ENCODE measurements at regions not wholly inside any gene's neighbourhood (a gene's known extent, or its start where the extent isn't known, plus 50 kb on each side); places are given as distances from the start of the nearest gene placed in this dataset.

- Histone ChIP-seq H3K79me2 (ENCODE audit: control insufficient read depth, insufficient read depth, low read length) (no peaks in the 10 kb centered on the region), H4K5ac (ENCODE audit: low read length) (no peak overlapping the region), H3K18ac (ENCODE audit: low read length) (no peak overlapping the region), H3K79me1 (ENCODE audit: low read length) (no peaks in the 10 kb centered on the region), H3K4me2 (ENCODE audit: low read length) (no peak overlapping the region), H2BK15ac (replicated peaks; ENCODE audit: low read depth) (no peak overlapping the region), H3K4me3 (ENCODE audit: low read length) (no peak overlapping the region), H2AK5ac (ENCODE audit: low read length) (no peak overlapping the region), H3K23ac (ENCODE audit: low read length) (no peak overlapping the region), H3K36me3 (ENCODE audit: control insufficient read depth, insufficient read depth, low read length) (no peaks in the 10 kb centered on the region), H3K27me3 (ENCODE audit: insufficient read depth, low read length, poor library complexity) (no peaks in the 10 kb centered on the region), H3K4me1 (ENCODE audit: control insufficient read depth, low read depth, low read length) (no peaks in the 10 kb centered on the region), H2BK5ac (ENCODE audit: low read length) (no peak overlapping the region), H3K56ac (ENCODE audit: low read length) (no peak overlapping the region), H3K9ac (ENCODE audit: low read length) (no peak overlapping the region), H3K4ac (ENCODE audit: low read depth, low read length) (no peak overlapping the region), H2BK120ac (ENCODE audit: low read depth, low read length) (no peak overlapping the region), H4K8ac (ENCODE audit: low read depth, low read length) (no peak overlapping the region), H3K27ac (ENCODE audit: low read depth, low read length) (no peak overlapping the region)
- no CpG with 5 or more reads among the region's 4 CpGs for WGBS (ENCODE audit: extremely low coverage, insufficient coverage, low lambda C conversion rate)
- DNase-seq = no peak
These were observed 159.0 kb upstream of the RIPOR2 start for GRCh38 chr6:25094726-25095125.

GRCh38 chr6:25100288-25100687, 164.5 kb upstream of the RIPOR2 start:
- no peaks in the 10 kb centered on the region for H3K27me3 ChIP-seq (ENCODE audit: insufficient read depth, low read length, poor library complexity)
- DNase-seq = no peak
- no peak overlapping the region for H2BK15ac ChIP-seq (replicated peaks; ENCODE audit: low read depth)
- no peak overlapping the region for H3K4me2 ChIP-seq (ENCODE audit: low read length)
- no peak overlapping the region for H2BK120ac ChIP-seq (ENCODE audit: low read depth, low read length)
- H3K79me2 ChIP-seq (ENCODE audit: control insufficient read depth, insufficient read depth, low read length) = no peaks in the 10 kb centered on the region
- H3K79me1 ChIP-seq (ENCODE audit: low read length) = no peaks in the 10 kb centered on the region
- no peak overlapping the region for H2BK5ac ChIP-seq (ENCODE audit: low read length)
- no CpG with 5 or more reads among the region's 4 CpGs for WGBS (ENCODE audit: extremely low coverage, insufficient coverage, low lambda C conversion rate)
- H3K27ac ChIP-seq (ENCODE audit: low read depth, low read length) = no peak overlapping the region
- no peak overlapping the region for H4K5ac ChIP-seq (ENCODE audit: low read length)
- H3K4ac ChIP-seq (ENCODE audit: low read depth, low read length) = no peak overlapping the region
- no peak overlapping the region for H4K8ac ChIP-seq (ENCODE audit: low read depth, low read length)
- H3K4me3 ChIP-seq (ENCODE audit: low read length) = no peak overlapping the region
- H3K4me1 ChIP-seq (ENCODE audit: control insufficient read depth, low read depth, low read length) = no peaks in the 10 kb centered on the region
- no peaks in the 10 kb centered on the region for H3K36me3 ChIP-seq (ENCODE audit: control insufficient read depth, insufficient read depth, low read length)
- no peak overlapping the region for H3K9ac ChIP-seq (ENCODE audit: low read length)
- H3K56ac ChIP-seq (ENCODE audit: low read length) = no peak overlapping the region
- no peak overlapping the region for H3K23ac ChIP-seq (ENCODE audit: low read length)
- no peak overlapping the region for H2AK5ac ChIP-seq (ENCODE audit: low read length)
- no peak overlapping the region for H3K18ac ChIP-seq (ENCODE audit: low read length)

DNA sequence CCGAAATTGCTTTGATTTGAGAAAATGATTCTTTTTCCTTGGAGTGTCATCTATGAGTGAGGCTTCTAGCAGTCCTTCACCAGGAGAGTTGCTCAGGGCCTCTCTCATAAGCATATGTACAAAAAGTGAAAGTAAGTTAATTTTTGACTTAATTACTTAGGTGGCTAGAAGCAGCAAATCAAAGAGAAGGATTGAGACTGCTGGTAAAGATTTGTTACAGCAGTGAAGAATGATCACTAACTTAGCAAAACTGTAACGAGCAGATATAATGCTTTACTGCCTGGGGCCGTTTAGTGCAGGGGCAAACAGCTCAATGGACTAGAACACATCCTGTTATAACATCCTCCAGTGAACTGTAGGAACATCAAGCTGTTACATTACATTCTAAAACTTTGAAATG, 167.8 kb upstream of the RIPOR2 start:
- H3K79me1 ChIP-seq (ENCODE audit: low read length) = no peaks in the 10 kb centered on the region
- H3K4ac ChIP-seq (ENCODE audit: low read depth, low read length) = no peak overlapping the region
- H2BK120ac ChIP-seq (ENCODE audit: low read depth, low read length) = no peak overlapping the region
- WGBS (ENCODE audit: extremely low coverage, insufficient coverage, low lambda C conversion rate) = no CpG with 5 or more reads among the region's 3 CpGs
- no peak overlapping the region for H4K8ac ChIP-seq (ENCODE audit: low read depth, low read length)
- H2AK5ac ChIP-seq (ENCODE audit: low read length) = no peak overlapping the region
- no peaks in the 10 kb centered on the region for H3K36me3 ChIP-seq (ENCODE audit: control insufficient read depth, insufficient read depth, low read length)
- H3K4me1 ChIP-seq (ENCODE audit: control insufficient read depth, low read depth, low read length) = no peaks in the 10 kb centered on the region
- H2BK5ac ChIP-seq (ENCODE audit: low read length) = no peak overlapping the region
- no peak overlapping the region for H3K18ac ChIP-seq (ENCODE audit: low read length)
- no peak overlapping the region for H3K9ac ChIP-seq (ENCODE audit: low read length)
- H4K5ac ChIP-seq (ENCODE audit: low read length) = no peak overlapping the region
- no peak overlapping the region for H3K27ac ChIP-seq (ENCODE audit: low read depth, low read length)
- H3K4me2 ChIP-seq (ENCODE audit: low read length) = no peak overlapping the region
- no peak overlapping the region for H3K4me3 ChIP-seq (ENCODE audit: low read length)
- no peak for DNase-seq
- H3K23ac ChIP-seq (ENCODE audit: low read length) = no peak overlapping the region
- H2BK15ac ChIP-seq (replicated peaks; ENCODE audit: low read depth) = no peak overlapping the region
- H3K27me3 ChIP-seq (ENCODE audit: insufficient read depth, low read length, poor library complexity) = no peaks in the 10 kb centered on the region
- no peaks in the 10 kb centered on the region for H3K79me2 ChIP-seq (ENCODE audit: control insufficient read depth, insufficient read depth, low read length)
- no peak overlapping the region for H3K56ac ChIP-seq (ENCODE audit: low read length)

DNA sequence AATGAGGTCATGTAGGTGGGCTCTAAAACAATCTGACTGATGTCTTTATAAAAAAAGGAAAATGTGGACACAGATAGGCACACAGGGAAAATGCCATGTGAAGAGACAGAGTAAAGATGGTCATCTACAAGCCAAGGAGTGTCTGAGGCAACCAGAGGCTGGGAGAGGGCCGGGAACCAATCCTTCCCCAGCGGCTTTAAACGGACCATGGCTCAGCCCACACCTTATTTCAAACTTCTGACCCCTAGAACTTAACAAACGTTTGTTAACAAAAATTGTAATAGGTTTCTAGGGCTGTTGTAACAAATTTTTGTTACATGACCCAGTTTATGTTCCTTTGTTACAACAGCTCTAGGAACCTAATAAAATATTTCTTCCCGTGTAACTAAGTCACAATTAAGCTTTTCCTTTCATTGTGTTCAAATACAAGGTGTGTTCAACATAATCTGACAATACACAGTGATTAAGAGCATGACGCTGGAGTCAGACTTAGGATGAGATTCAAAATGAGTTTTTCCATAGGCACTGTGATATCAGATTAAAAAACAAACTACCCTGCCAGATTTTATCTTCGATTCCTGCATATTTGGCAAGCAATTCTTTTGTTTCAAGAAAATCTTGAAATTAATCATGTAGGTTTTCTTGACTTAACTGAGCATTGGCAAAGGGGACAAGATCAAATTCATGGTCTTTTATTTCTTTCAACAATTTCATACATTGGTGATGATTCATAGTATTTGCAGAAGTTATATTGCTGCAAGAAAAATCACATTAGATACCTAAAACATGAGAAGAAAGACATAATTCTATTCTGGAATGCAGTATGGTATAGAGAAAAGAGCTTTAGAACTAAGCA, 169.5 kb upstream of the RIPOR2 start:
- Histone ChIP-seq H2BK120ac (ENCODE audit: low read depth, low read length) (no peak overlapping the region), H3K4me2 (ENCODE audit: low read length) (no peak overlapping the region), H3K4ac (ENCODE audit: low read depth, low read length) (no peak overlapping the region), H2BK15ac (replicated peaks; ENCODE audit: low read depth) (no peak overlapping the region), H3K79me1 (ENCODE audit: low read length) (no peaks in the 10 kb centered on the region), H3K4me3 (ENCODE audit: low read length) (no peak overlapping the region), H4K5ac (ENCODE audit: low read length) (no peak overlapping the region), H2BK5ac (ENCODE audit: low read length) (no peak overlapping the region), H3K9ac (ENCODE audit: low read length) (no peak overlapping the region), H3K23ac (ENCODE audit: low read length) (no peak overlapping the region), H3K27me3 (ENCODE audit: insufficient read depth, low read length, poor library complexity) (no peaks in the 10 kb centered on the region), H3K18ac (ENCODE audit: low read length) (no peak overlapping the region), H3K27ac (ENCODE audit: low read depth, low read length) (no peak overlapping the region), H4K8ac (ENCODE audit: low read depth, low read length) (no peak overlapping the region), H3K79me2 (ENCODE audit: control insufficient read depth, insufficient read depth, low read length) (no peaks in the 10 kb centered on the region), H3K36me3 (ENCODE audit: control insufficient read depth, insufficient read depth, low read length) (no peaks in the 10 kb centered on the region), H2AK5ac (ENCODE audit: low read length) (no peak overlapping the region), H3K56ac (ENCODE audit: low read length) (no peak overlapping the region), H3K4me1 (ENCODE audit: control insufficient read depth, low read depth, low read length) (no peaks in the 10 kb centered on the region)
- no CpG with 5 or more reads among the region's 7 CpGs for WGBS (ENCODE audit: extremely low coverage, insufficient coverage, low lambda C conversion rate)
- DNase-seq = no peak

GRCh38 chr6:25107218-25107617, 171.5 kb upstream of the RIPOR2 start:
- H3K79me2 ChIP-seq (ENCODE audit: control insufficient read depth, insufficient read depth, low read length) = no peaks in the 10 kb centered on the region
- DNase-seq = no peak
- no peak overlapping the region for H4K5ac ChIP-seq (ENCODE audit: low read length)
- no peak overlapping the region for H3K18ac ChIP-seq (ENCODE audit: low read length)
- no peak overlapping the region for H2BK15ac ChIP-seq (replicated peaks; ENCODE audit: low read depth)
- H2BK5ac ChIP-seq (ENCODE audit: low read length) = no peak overlapping the region
- no CpG with 5 or more reads among the region's 2 CpGs for WGBS (ENCODE audit: extremely low coverage, insufficient coverage, low lambda C conversion rate)
- H2AK5ac ChIP-seq (ENCODE audit: low read length) = no peak overlapping the region
- H3K4ac ChIP-seq (ENCODE audit: low read depth, low read length) = no peak overlapping the region
- H3K4me2 ChIP-seq (ENCODE audit: low read length) = no peak overlapping the region
- H3K27ac ChIP-seq (ENCODE audit: low read depth, low read length) = no peak overlapping the region
- no peak overlapping the region for H3K4me3 ChIP-seq (ENCODE audit: low read length)
- H3K9ac ChIP-seq (ENCODE audit: low read length) = no peak overlapping the region
- no peak overlapping the region for H4K8ac ChIP-seq (ENCODE audit: low read depth, low read length)
- no peaks in the 10 kb centered on the region for H3K79me1 ChIP-seq (ENCODE audit: low read length)
- H3K36me3 ChIP-seq (ENCODE audit: control insufficient read depth, insufficient read depth, low read length) = no peaks in the 10 kb centered on the region
- no peak overlapping the region for H3K56ac ChIP-seq (ENCODE audit: low read length)
- H3K23ac ChIP-seq (ENCODE audit: low read length) = no peak overlapping the region
- H3K27me3 ChIP-seq (ENCODE audit: insufficient read depth, low read length, poor library complexity) = no peaks in the 10 kb centered on the region
- H3K4me1 ChIP-seq (ENCODE audit: control insufficient read depth, low read depth, low read length) = no peaks in the 10 kb centered on the region
- H2BK120ac ChIP-seq (ENCODE audit: low read depth, low read length) = no peak overlapping the region

GRCh38 chr6:25111782-25112181, 167.4 kb upstream of the CARMIL1 start:
- no peaks in the 10 kb centered on the region for H3K27me3 ChIP-seq (ENCODE audit: insufficient read depth, low read length, poor library complexity)
- no peak overlapping the region for H2BK120ac ChIP-seq (ENCODE audit: low read depth, low read length)
- H3K79me1 ChIP-seq (ENCODE audit: low read length) = no peaks in the 10 kb centered on the region
- no peak overlapping the region for H4K8ac ChIP-seq (ENCODE audit: low read depth, low read length)
- DNase-seq = no peak
- H3K4me3 ChIP-seq (ENCODE audit: low read length) = no peak overlapping the region
- H3K23ac ChIP-seq (ENCODE audit: low read length) = no peak overlapping the region
- WGBS (ENCODE audit: extremely low coverage, insufficient coverage, low lambda C conversion rate) = no CpG with 5 or more reads among the region's 1 CpG
- H2AK5ac ChIP-seq (ENCODE audit: low read length) = no peak overlapping the region
- H3K4ac ChIP-seq (ENCODE audit: low read depth, low read length) = no peak overlapping the region
- no peak overlapping the region for H3K4me2 ChIP-seq (ENCODE audit: low read length)
- no peaks in the 10 kb centered on the region for H3K4me1 ChIP-seq (ENCODE audit: control insufficient read depth, low read depth, low read length)
- H2BK15ac ChIP-seq (replicated peaks; ENCODE audit: low read depth) = no peak overlapping the region
- H3K79me2 ChIP-seq (ENCODE audit: control insufficient read depth, insufficient read depth, low read length) = no peaks in the 10 kb centered on the region
- no peak overlapping the region for H3K27ac ChIP-seq (ENCODE audit: low read depth, low read length)
- H3K18ac ChIP-seq (ENCODE audit: low read length) = no peak overlapping the region
- no peak overlapping the region for H3K56ac ChIP-seq (ENCODE audit: low read length)
- H3K9ac ChIP-seq (ENCODE audit: low read length) = no peak overlapping the region
- no peak overlapping the region for H2BK5ac ChIP-seq (ENCODE audit: low read length)
- H3K36me3 ChIP-seq (ENCODE audit: control insufficient read depth, insufficient read depth, low read length) = no peaks in the 10 kb centered on the region
- no peak overlapping the region for H4K5ac ChIP-seq (ENCODE audit: low read length)
